CD8-positive, alpha-beta memory T cell (primary cell): ENCODE measurements at regions not wholly inside any gene's neighbourhood (a gene's known extent, or its start where the extent isn't known, plus 50 kb on each side); places are given as distances from the start of the nearest gene placed in this dataset.

Experiments
- CTCF ChIA-PET: fragments of 350-600 bp; sonication (Branson Sonifier 250); formaldehyde crosslinking; loops from one replicate; lab custom pipeline; 2021; ENCODE audit warnings: antibody characterized with exemption; lab: Charles Lee
- POLR2A ChIA-PET: fragments of 350-600 bp; sonication (Branson Sonifier 250); formaldehyde crosslinking; loops from one replicate; lab custom pipeline; 2021; ENCODE audit warnings: antibody characterized with exemption; lab: Charles Lee
- DNase-seq, 5 donors: peaks; one replicate each; pipeline versions ENCODE4 v3.0.0 to v3.0.0-alpha.2; 2020 to 2022; ENCODE audit warnings: mixed read lengths in 1 of 5
- H3K27ac ChIP-seq: one replicate; pipeline ENCODE4 v1.7.0; 2013; ENCODE audit warnings: low read depth, mild to moderate bottlenecking, low read length, moderate library complexity
- H3K27me3 ChIP-seq: 2 replicates; pipeline ENCODE4 v1.7.0; 2013; ENCODE audit warnings: low read length, mild to moderate bottlenecking; ENCODE audit not compliant: insufficient read depth, poor library complexity, severe bottlenecking
- H3K36me3 ChIP-seq: 2 replicates; pipeline ENCODE4 v1.7.0; 2013; ENCODE audit warnings: mild to moderate bottlenecking, low read length, moderate library complexity; ENCODE audit not compliant: insufficient read depth
- H3K4me1 ChIP-seq: 2 replicates; pipeline ENCODE4 v1.7.0; 2013; ENCODE audit warnings: mild to moderate bottlenecking, low read length, moderate library complexity; ENCODE audit not compliant: insufficient read depth
- H3K4me3 ChIP-seq: 2 replicates; pipeline ENCODE4 v1.7.0; 2013; ENCODE audit warnings: mild to moderate bottlenecking, low read length
- H3K9me3 ChIP-seq: 2 replicates; pipeline ENCODE4 v1.7.0; 2013; ENCODE audit warnings: mild to moderate bottlenecking, low read length
- H3K27ac Mint-ChIP-seq, 8 donors: one replicate each; pipeline ENCODE4 v1.8.0; 2020 to 2021; ENCODE audit warnings: mixed read lengths in 8 of 8, mild to moderate bottlenecking in 6 of 8, inconsistent platforms in 3 of 8, moderate library complexity in 3 of 8
- H3K27me3 Mint-ChIP-seq, 2 donors: one replicate each; pipeline ENCODE4 v1.8.0; 2020 to 2021; ENCODE audit warnings: mixed read lengths in 2 of 2, mild to moderate bottlenecking in 1 of 2, moderate library complexity in 1 of 2
- H3K36me3 Mint-ChIP-seq, 3 donors: one replicate each; pipeline ENCODE4 v1.8.0; 2020 to 2021; ENCODE audit warnings: mixed read lengths in 3 of 3, inconsistent platforms in 1 of 3, mild to moderate bottlenecking in 1 of 3
- H3K4me1 Mint-ChIP-seq, 3 donors: one replicate each; pipeline ENCODE4 v1.8.0; 2020 to 2021; ENCODE audit warnings: mixed read lengths in 3 of 3, inconsistent platforms in 1 of 3, mild to moderate bottlenecking in 1 of 3
- H3K4me3 Mint-ChIP-seq, 7 donors: one replicate each; pipeline ENCODE4 v1.8.0; 2020 to 2021; ENCODE audit warnings: mixed read lengths in 7 of 7, mild to moderate bottlenecking in 6 of 7, moderate library complexity in 4 of 7, inconsistent platforms in 2 of 7
- H3K9me3 Mint-ChIP-seq, 5 donors: one replicate each; pipeline ENCODE4 v1.8.0; 2020 to 2022; ENCODE audit warnings: mixed read lengths in 5 of 5, mild to moderate bottlenecking in 3 of 5, moderate library complexity in 2 of 5, inconsistent platforms in 1 of 5

GRCh38 chr9:28651050-28651722 lies 1077.9 kb upstream of the C9orf72 start:
- H3K4me1 Mint-ChIP-seq: no peaks in the 10 kb centered on the region
- DNase-seq: no peak
- H3K27ac Mint-ChIP-seq: no peak overlapping the region
- H3K4me1 ChIP-seq: no peaks in the 10 kb centered on the region
- H3K27me3 Mint-ChIP-seq: peaks cover 0 to 2% of the 10 kb centered on the region in 2 donors
- no peak overlapping the region for H3K27ac ChIP-seq
- H3K36me3 ChIP-seq: no peaks in the 10 kb centered on the region
- no peaks in the 10 kb centered on the region for H3K9me3 ChIP-seq
- H3K27me3 ChIP-seq: no peaks in the 10 kb centered on the region
- H3K36me3 Mint-ChIP-seq: no peaks in the 10 kb centered on the region
- no peak overlapping the region for H3K4me3 ChIP-seq
- CTCF ChIA-PET: interaction anchor here (0.9 kb wide), 1 partner anchor 8 kb away, joined by 3 read pairs; no protein-coding TSS in a partner anchor
- peaks cover 0 to 16% (median 6%) of the 10 kb centered on the region in 5 donors for H3K9me3 Mint-ChIP-seq
- no peak overlapping the region for H3K4me3 Mint-ChIP-seq
- POLR2A ChIA-PET: no interaction called here

- Histone ChIP-seq H3K27ac (no peak overlapping the region), H3K36me3 (no peaks in the 10 kb centered on the region), H3K4me1 (no peaks in the 10 kb centered on the region), H3K9me3 (no peaks in the 10 kb centered on the region), H3K27me3 (no peaks in the 10 kb centered on the region), H3K4me3 (no peak overlapping the region)
- no peaks in the 10 kb centered on the region for H3K4me1 Mint-ChIP-seq
- DNase-seq: no peak
- ChIA-PET POLR2A (no interaction called here), CTCF (no interaction called here)
- peaks cover 0 to 20% (median 5%) of the 10 kb centered on the region in 5 donors for H3K9me3 Mint-ChIP-seq
- no peak overlapping the region for H3K27ac Mint-ChIP-seq
- no peaks in the 10 kb centered on the region for H3K36me3 Mint-ChIP-seq
- H3K27me3 Mint-ChIP-seq: peaks cover 0 to 2% of the 10 kb centered on the region in 2 donors
- H3K4me3 Mint-ChIP-seq: no peak overlapping the region
These were observed 1079.9 kb upstream of the C9orf72 start for GRCh38 chr9:28653216-28653615.

- ChIA-PET POLR2A (no interaction called here), CTCF (no interaction called here)
- Histone ChIP-seq H3K4me1 (no peaks in the 10 kb centered on the region), H3K9me3 (no peaks in the 10 kb centered on the region), H3K36me3 (no peaks in the 10 kb centered on the region), H3K4me3 (no peak overlapping the region), H3K27me3 (no peaks in the 10 kb centered on the region), H3K27ac (no peak overlapping the region)
- Mint-ChIP-seq H3K36me3 (no peaks in the 10 kb centered on the region), H3K4me1 (no peaks in the 10 kb centered on the region), H3K4me3 (no peak overlapping the region), H3K9me3 (peaks cover 0 to 22% (median 2%) of the 10 kb centered on the region in 5 donors), H3K27me3 (no peaks in the 10 kb centered on the region), H3K27ac (no peak overlapping the region)
- no peak for DNase-seq
These were observed 1083.4 kb upstream of the C9orf72 start for GRCh38 chr9:28656727-28657126.

GRCh38 chr9:28661853-28662252 lies 1088.6 kb upstream of the C9orf72 start:
- H3K36me3 Mint-ChIP-seq: no peaks in the 10 kb centered on the region
- ChIA-PET POLR2A (no interaction called here), CTCF (no interaction called here)
- no peaks in the 10 kb centered on the region for H3K27me3 ChIP-seq
- H3K4me1 Mint-ChIP-seq: no peaks in the 10 kb centered on the region
- no peaks in the 10 kb centered on the region for H3K36me3 ChIP-seq
- no peak for DNase-seq
- H3K27ac ChIP-seq: no peak overlapping the region
- no peaks in the 10 kb centered on the region for H3K27me3 Mint-ChIP-seq
- no peak overlapping the region for H3K27ac Mint-ChIP-seq
- H3K9me3 ChIP-seq: no peaks in the 10 kb centered on the region
- H3K4me3 ChIP-seq: no peak overlapping the region
- peaks cover 0 to 17% (median 2%) of the 10 kb centered on the region in 5 donors for H3K9me3 Mint-ChIP-seq
- H3K4me1 ChIP-seq: no peaks in the 10 kb centered on the region
- H3K4me3 Mint-ChIP-seq: no peak overlapping the region

GRCh38 chr9:28662675-28663074 lies 1089.4 kb upstream of the C9orf72 start:
- Mint-ChIP-seq H3K27ac (no peak overlapping the region), H3K4me3 (no peak overlapping the region), H3K36me3 (no peaks in the 10 kb centered on the region), H3K27me3 (no peaks in the 10 kb centered on the region), H3K4me1 (no peaks in the 10 kb centered on the region), H3K9me3 (peaks cover 0 to 20% (median 2%) of the 10 kb centered on the region in 5 donors)
- H3K36me3 ChIP-seq: no peaks in the 10 kb centered on the region
- no peaks in the 10 kb centered on the region for H3K4me1 ChIP-seq
- ChIA-PET CTCF (no interaction called here), POLR2A (no interaction called here)
- H3K4me3 ChIP-seq: no peak overlapping the region
- H3K27ac ChIP-seq: no peak overlapping the region
- DNase-seq: no peak
- no peaks in the 10 kb centered on the region for H3K27me3 ChIP-seq
- no peaks in the 10 kb centered on the region for H3K9me3 ChIP-seq

GRCh38 chr9:28668158-28668557 lies 1094.9 kb upstream of the C9orf72 start:
- no peak for DNase-seq
- H3K9me3 Mint-ChIP-seq: peaks cover 2 to 23% (median 3%) of the 10 kb centered on the region in 5 donors
- H3K27ac Mint-ChIP-seq: no peak overlapping the region
- no peak overlapping the region for H3K4me3 Mint-ChIP-seq
- ChIA-PET CTCF (no interaction called here), POLR2A (no interaction called here)
- Histone ChIP-seq H3K4me1 (no peaks in the 10 kb centered on the region), H3K27me3 (no peaks in the 10 kb centered on the region), H3K9me3 (no peaks in the 10 kb centered on the region), H3K27ac (no peak overlapping the region), H3K4me3 (no peak overlapping the region), H3K36me3 (no peaks in the 10 kb centered on the region)
- no peaks in the 10 kb centered on the region for H3K36me3 Mint-ChIP-seq
- H3K27me3 Mint-ChIP-seq: no peaks in the 10 kb centered on the region
- no peaks in the 10 kb centered on the region for H3K4me1 Mint-ChIP-seq

- POLR2A ChIA-PET: interaction anchor here (0.7 kb wide), 1 partner anchor 184 kb away, joined by 6 read pairs; no protein-coding TSS in a partner anchor
- no peak overlapping the region for H3K27ac ChIP-seq
- no peaks in the 10 kb centered on the region for H3K9me3 ChIP-seq
- H3K36me3 Mint-ChIP-seq: no peaks in the 10 kb centered on the region
- no peak overlapping the region for H3K27ac Mint-ChIP-seq
- no peak overlapping the region for H3K4me3 ChIP-seq
- no peak overlapping the region for H3K4me3 Mint-ChIP-seq
- peaks cover 0 to 24% (median 3%) of the 10 kb centered on the region in 5 donors for H3K9me3 Mint-ChIP-seq
- no peaks in the 10 kb centered on the region for H3K36me3 ChIP-seq
- H3K27me3 Mint-ChIP-seq: no peaks in the 10 kb centered on the region
- no peaks in the 10 kb centered on the region for H3K4me1 ChIP-seq
- CTCF ChIA-PET: no interaction called here
- H3K27me3 ChIP-seq: no peaks in the 10 kb centered on the region
- H3K4me1 Mint-ChIP-seq: no peaks in the 10 kb centered on the region
- DNase-seq: no peak
These were observed 1097.7 kb upstream of the C9orf72 start for GRCh38 chr9:28671000-28671399.

- Histone ChIP-seq H3K4me3 (no peak overlapping the region), H3K36me3 (no peaks in the 10 kb centered on the region), H3K9me3 (no peaks in the 10 kb centered on the region), H3K4me1 (no peaks in the 10 kb centered on the region), H3K27me3 (no peaks in the 10 kb centered on the region), H3K27ac (no peak overlapping the region)
- DNase-seq: no peak
- no peaks in the 10 kb centered on the region for H3K4me1 Mint-ChIP-seq
- no peaks in the 10 kb centered on the region for H3K27me3 Mint-ChIP-seq
- ChIA-PET CTCF (no interaction called here), POLR2A (no interaction called here)
- H3K36me3 Mint-ChIP-seq: no peaks in the 10 kb centered on the region
- no peak overlapping the region for H3K4me3 Mint-ChIP-seq
- H3K27ac Mint-ChIP-seq: no peak overlapping the region
- peaks cover 0 to 19% (median 0%) of the 10 kb centered on the region in 5 donors for H3K9me3 Mint-ChIP-seq
These were observed 1104.8 kb upstream of the C9orf72 start for GRCh38 chr9:28678097-28678496.
